HCT116 (cell line): ENCODE measurements at regions not wholly inside any gene's neighbourhood (a gene's known extent, or its start where the extent isn't known, plus 50 kb on each side); places are given as distances from the start of the nearest gene placed in this dataset.

ENCODE experiments used
- ATAC-seq: fragments of 200-7000 bp; cut with Tn5 transposase; 2 replicates; pipeline ENCODE4 v1.9.1; 2020; ENCODE audit warnings: mild to moderate bottlenecking, moderate library complexity
- BruUV-seq: library from RNA; stranded (reverse); fragments of 400-500 nt; replicated peaks from 2 replicates; lab custom pipeline; 2021; lab: Mats Ljungman, UMichigan
- CTCF ChIA-PET: fragments of 300-600 bp; sonication (Branson Sonifier 250); formaldehyde crosslinking; loops from one replicate; lab custom pipeline; 2021; ENCODE audit warnings: antibody characterized with exemption; lab: Charles Lee
- POLR2A ChIA-PET: fragments of 300-600, 350-600 bp; sonication (Branson Sonifier 250); formaldehyde crosslinking; loops from one replicate; lab custom pipeline; 2021; ENCODE audit warnings: antibody characterized with exemption; lab: Charles Lee
- RAD21 ChIA-PET, 2 experiments: fragments of 300-600 bp; sonication (Branson Sonifier 250); formaldehyde crosslinking; loops; one replicate each; lab custom pipeline; 2023; ENCODE audit warnings: low total read pairs in 2 of 2; ENCODE audit not compliant: uncharacterized antibody in 2 of 2, unreplicated experiment in 2 of 2, low non-redundant PET in 1 of 2; lab: Charles Lee
- DNase-seq: peaks from one replicate; pipeline ENCODE4 v3.0.0-alpha.2; 2010; ENCODE audit warnings: low read depth, low spot score
- H2AFZ ChIP-seq: fragments of 200-600 bp; shearing (Covaris generic), sonication (generic); 2 replicates; pipeline ENCODE4 v1.6.1; 2017; ENCODE audit warnings: low read depth, mixed run types, mixed read lengths, antibody characterized with exemption, low read length; ENCODE audit not compliant: poor library complexity, severe bottlenecking
- H3K27ac ChIP-seq: 2 replicates; pipeline ENCODE4 v1.5.1; 2012; ENCODE audit warnings: low read depth, low read length
- H3K27me3 ChIP-seq: fragments of 200-600 bp; sonication (generic); 2 replicates; pipeline ENCODE4 v1.6.1; 2016; ENCODE audit warnings: mixed run types, low read length, mixed read lengths; ENCODE audit not compliant: insufficient read depth
- H3K36me3 ChIP-seq, 2 experiments: fragments of 200-500 bp in 1 of 2; fragments of 200-600 bp in 1 of 2; sonication (Bioruptor generic) in 1 of 2; sonication (generic) in 1 of 2; 2 replicates each; pipeline versions ENCODE4 v1.5.1 to v1.6.1; 2014 to 2016; ENCODE audit warnings: low read length in 2 of 2, inconsistent platforms in 1 of 2, mixed read lengths in 1 of 2, mixed run types in 1 of 2; ENCODE audit not compliant: insufficient read depth in 2 of 2, control insufficient read depth in 1 of 2
- H3K4me1 ChIP-seq, 2 experiments: fragments of 200-600 bp in 1 of 2; sonication (generic) in 1 of 2; 2 replicates each; pipeline versions ENCODE4 v1.5.1 to v1.6.1; 2012 to 2017; ENCODE audit warnings: low read length in 2 of 2, inconsistent platforms in 1 of 2, mild to moderate bottlenecking in 1 of 2, mixed read lengths in 1 of 2, mixed run types in 1 of 2, moderate library complexity in 1 of 2; ENCODE audit not compliant: insufficient read depth in 2 of 2, control insufficient read depth in 1 of 2
- H3K4me2 ChIP-seq: fragments of 200-600 bp; sonication (generic); 2 replicates; pipeline ENCODE4 v1.6.1; 2017; ENCODE audit warnings: mixed run types, low read length, mixed read lengths
- H3K4me3 ChIP-seq, 2 experiments: fragments of 200-600 bp in 1 of 2; sonication (generic) in 1 of 2; replicated peaks in 1 of 2; 2 replicates each; pipeline ENCODE4 v1.5.1; 2011 to 2016; ENCODE audit warnings: low read length in 2 of 2, control low read depth in 1 of 2, low read depth in 1 of 2, mild to moderate bottlenecking in 1 of 2, mixed read lengths in 1 of 2, mixed run types in 1 of 2
- H3K79me2 ChIP-seq: fragments of 200-600 bp; sonication (generic); 2 replicates; pipeline ENCODE4 v1.6.1; 2017; ENCODE audit warnings: mild to moderate bottlenecking, mixed run types, low read length, moderate library complexity, mixed read lengths; ENCODE audit not compliant: insufficient read depth
- H3K9ac ChIP-seq: fragments of 200-600 bp; sonication (generic); 2 replicates; pipeline ENCODE4 v1.6.1; 2016; ENCODE audit warnings: low read length, mixed read lengths
- H3K9me2 ChIP-seq: fragments of 200-600 bp; sonication (generic), shearing (Covaris generic); 2 replicates; pipeline ENCODE4 v1.6.1; 2017; ENCODE audit warnings: mixed run types, mild to moderate bottlenecking, moderate library complexity; ENCODE audit not compliant: insufficient read depth
- H3K9me3 ChIP-seq, 2 experiments: fragments of 200-500 bp in 1 of 2; fragments of 200-600 bp in 1 of 2; sonication (Bioruptor generic) in 1 of 2; sonication (generic) in 1 of 2; 2 replicates each; pipeline ENCODE4 v1.6.1; 2014 to 2017; ENCODE audit warnings: low read length in 2 of 2, mixed read lengths in 2 of 2, inconsistent platforms in 1 of 2, low read depth in 1 of 2, mild to moderate bottlenecking in 1 of 2, mixed run types in 1 of 2, moderate library complexity in 1 of 2; ENCODE audit not compliant: control insufficient read depth in 1 of 2, insufficient read depth in 1 of 2
- H4K20me1 ChIP-seq: fragments of 200-600 bp; sonication (generic), shearing (Covaris generic); 2 replicates; pipeline ENCODE4 v1.6.1; 2017; ENCODE audit warnings: mixed run types, mild to moderate bottlenecking, moderate library complexity; ENCODE audit not compliant: insufficient read depth
- CBX3 ChIP-seq: IDR thresholded peaks from 2 replicates; pipeline ENCODE4 v1.6.1; 2012; ENCODE audit warnings: low read depth
- CEBPB ChIP-seq: IDR thresholded peaks from 2 replicates; pipeline ENCODE4 v1.6.1; 2012; ENCODE audit warnings: low read depth
- ELF1 ChIP-seq: IDR thresholded peaks from 2 replicates; pipeline ENCODE4 v1.6.1; 2012; ENCODE audit warnings: low read depth, borderline replicate concordance
- EZH2 ChIP-seq: fragments of 200-600 bp; sonication (generic); IDR thresholded peaks from 2 replicates; pipeline ENCODE4 v1.6.1; 2017; ENCODE audit warnings: antibody characterized with exemption, mixed run types
- FOSL1 ChIP-seq: IDR thresholded peaks from 2 replicates; pipeline ENCODE4 v1.6.1; 2012; ENCODE audit warnings: low read depth
- POLR2A ChIP-seq: IDR thresholded peaks from 2 replicates; pipeline ENCODE4 v1.7.0; 2011; ENCODE audit warnings: borderline replicate concordance; ENCODE audit not compliant: insufficient read depth, insufficient read length; ENCODE audit errors: extremely low read depth
- RAD21 ChIP-seq: IDR thresholded peaks from 2 replicates; pipeline ENCODE4 v1.6.1; 2012; ENCODE audit warnings: low read depth, mild to moderate bottlenecking
- SIN3A ChIP-seq: IDR thresholded peaks from 2 replicates; pipeline ENCODE4 v1.6.1; 2012; ENCODE audit warnings: low read depth
- SP1 ChIP-seq: IDR thresholded peaks from 2 replicates; pipeline ENCODE4 v1.6.1; 2012; ENCODE audit warnings: low read depth
- SRF ChIP-seq: IDR thresholded peaks from 2 replicates; pipeline ENCODE4 v1.6.1; 2012; ENCODE audit warnings: low read depth
- TCF7L2 ChIP-seq: IDR thresholded peaks from 2 replicates; pipeline ENCODE4 v1.7.0; 2011; ENCODE audit warnings: borderline replicate concordance, inconsistent platforms; ENCODE audit not compliant: insufficient read depth, insufficient read length; ENCODE audit errors: extremely low read depth
- YY1 ChIP-seq: IDR thresholded peaks from 2 replicates; pipeline ENCODE4 v1.6.1; 2011; ENCODE audit warnings: low read length, low read depth, moderate library complexity, mild to moderate bottlenecking; ENCODE audit not compliant: insufficient replicate concordance; ENCODE audit errors: extremely low read depth
- ZFX ChIP-seq: fragments of 450-650 bp; IDR thresholded peaks from 2 replicates; pipeline ENCODE4 v1.6.1; 2017
- ZNF274 ChIP-seq: fragments of 200-500 bp; sonication (Bioruptor generic); IDR thresholded peaks from 2 replicates; pipeline ENCODE4 v1.6.1; 2014; ENCODE audit warnings: mild to moderate bottlenecking, low read depth, low read length, inconsistent platforms
- intact Hi-C: fragments of 100-400 bp; cut with micrococcal nuclease; formaldehyde crosslinking; loops from 2 replicates; pipeline ENCODE4 v1.10.0; 2022
- TF ChIP-seq, protein P1 (sequence below): IDR thresholded peaks from 2 replicates; pipeline ENCODE4 v1.6.1; 2012
- TF ChIP-seq, protein P2 (sequence below): IDR thresholded peaks from 2 replicates; pipeline ENCODE4 v1.6.1; 2012; ENCODE audit warnings: low read depth
- TF ChIP-seq, protein P3 (sequence below): IDR thresholded peaks from 2 replicates; pipeline ENCODE4 v1.6.1; 2011; ENCODE audit warnings: mild to moderate bottlenecking, low read length, moderate library complexity; ENCODE audit not compliant: insufficient replicate concordance; ENCODE audit errors: extremely low read depth
- TF ChIP-seq, protein P4 (sequence below): IDR thresholded peaks from 2 replicates; pipeline ENCODE4 v1.6.1; 2012

DNA sequence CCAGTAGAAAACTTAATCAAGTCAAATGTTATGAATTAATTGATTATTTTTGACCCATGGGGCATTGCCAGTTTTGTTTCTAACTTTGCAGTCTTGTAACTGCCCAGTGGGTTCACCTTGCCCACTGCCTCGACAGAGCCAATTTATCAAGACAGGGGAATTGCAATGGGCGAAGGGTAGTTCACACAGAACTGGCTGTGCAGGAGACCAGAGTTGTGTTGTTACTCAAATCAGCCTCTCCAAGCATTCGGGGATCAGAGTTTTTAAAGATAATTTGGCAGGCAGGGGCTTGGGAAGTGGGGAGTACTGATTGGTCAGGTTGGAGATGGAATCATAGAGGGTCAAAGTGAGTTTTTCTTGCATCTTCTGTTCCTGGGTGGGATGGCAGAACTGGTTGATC lies 168.5 kb upstream of the COPS8 start:
- H3K27me3 ChIP-seq, result peaks cover 66% of the 10 kb centered on the region
- DNase-seq (no peak), ATAC-seq (no peak)
- no TSS peak for BruUV-seq
- CTCF ChIA-PET, result no interaction called here
- no peak for TF ChIP-seq ZNF274
- TF ChIP-seq, protein P1, sequence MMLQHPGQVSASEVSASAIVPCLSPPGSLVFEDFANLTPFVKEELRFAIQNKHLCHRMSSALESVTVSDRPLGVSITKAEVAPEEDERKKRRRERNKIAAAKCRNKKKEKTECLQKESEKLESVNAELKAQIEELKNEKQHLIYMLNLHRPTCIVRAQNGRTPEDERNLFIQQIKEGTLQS, result no peak
- intact Hi-C loops, result no loop called here
- RAD21 ChIA-PET, result no interaction called here
- no peak overlapping the region for H3K4me2 ChIP-seq
- no peak overlapping the region for H3K27ac ChIP-seq
- POLR2A ChIA-PET, result no interaction called here
- H3K4me1 ChIP-seq, result no peaks in the 10 kb centered on the region
- no peak overlapping the region for H3K4me3 ChIP-seq
- no peaks in the 10 kb centered on the region for H4K20me1 ChIP-seq
- H3K79me2 ChIP-seq, result no peaks in the 10 kb centered on the region
- H3K36me3 ChIP-seq, result no peaks in the 10 kb centered on the region
- no peak overlapping the region for H2AFZ ChIP-seq
- no peaks in the 10 kb centered on the region for H3K9me3 ChIP-seq
- no peak overlapping the region for H3K9ac ChIP-seq
- no peaks in the 10 kb centered on the region for H3K9me2 ChIP-seq

DNA sequence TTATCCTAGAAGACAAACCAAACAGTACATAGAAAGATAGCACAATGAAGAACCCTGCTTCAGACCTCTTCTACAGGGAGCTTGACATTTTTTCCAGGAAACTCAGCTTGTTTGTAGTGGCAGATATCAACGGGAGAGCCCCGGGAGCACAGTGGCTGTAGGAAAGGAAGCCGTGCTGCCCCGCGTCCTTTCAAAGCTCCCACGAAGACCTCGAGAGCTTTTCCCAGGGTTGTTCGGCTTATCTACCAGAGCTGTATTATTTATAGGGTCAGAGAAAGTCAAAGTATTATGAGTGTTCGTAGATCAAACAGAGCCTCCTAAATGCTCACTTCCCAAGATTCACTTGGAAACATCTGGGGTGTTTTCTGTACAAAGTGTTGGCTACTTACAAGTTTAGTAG lies 167.1 kb upstream of the COPS8 start:
- Histone ChIP-seq H3K9me2 (no peaks in the 10 kb centered on the region), H3K9me3 (no peaks in the 10 kb centered on the region), H3K4me2 (no peak overlapping the region), H2AFZ (no peak overlapping the region), H4K20me1 (no peaks in the 10 kb centered on the region), H3K27me3 (peaks cover 60% of the 10 kb centered on the region), H3K4me3 (no peak overlapping the region), H3K4me1 (no peaks in the 10 kb centered on the region), H3K79me2 (no peaks in the 10 kb centered on the region), H3K9ac (no peak overlapping the region), H3K36me3 (no peaks in the 10 kb centered on the region), H3K27ac (no peak overlapping the region)
- POLR2A ChIA-PET, result no interaction called here
- BruUV-seq, result no TSS peak
- intact Hi-C loops, result no loop called here
- CTCF ChIA-PET, result no interaction called here
- RAD21 ChIA-PET, result no interaction called here
- ATAC-seq (no peak), DNase-seq (no peak)
- TF ChIP-seq ZFX (no peak), SIN3A (no peak), POLR2A (no peak), CBX3 (no peak), EZH2 (no peak), ELF1 (no peak), CEBPB (no peak), SRF (no peak), RAD21 (no peak), YY1 (no peak), FOSL1 (no peak), ZNF274 (no peak), SP1 (no peak), TCF7L2 (no peak)
- TF ChIP-seq, protein P2, sequence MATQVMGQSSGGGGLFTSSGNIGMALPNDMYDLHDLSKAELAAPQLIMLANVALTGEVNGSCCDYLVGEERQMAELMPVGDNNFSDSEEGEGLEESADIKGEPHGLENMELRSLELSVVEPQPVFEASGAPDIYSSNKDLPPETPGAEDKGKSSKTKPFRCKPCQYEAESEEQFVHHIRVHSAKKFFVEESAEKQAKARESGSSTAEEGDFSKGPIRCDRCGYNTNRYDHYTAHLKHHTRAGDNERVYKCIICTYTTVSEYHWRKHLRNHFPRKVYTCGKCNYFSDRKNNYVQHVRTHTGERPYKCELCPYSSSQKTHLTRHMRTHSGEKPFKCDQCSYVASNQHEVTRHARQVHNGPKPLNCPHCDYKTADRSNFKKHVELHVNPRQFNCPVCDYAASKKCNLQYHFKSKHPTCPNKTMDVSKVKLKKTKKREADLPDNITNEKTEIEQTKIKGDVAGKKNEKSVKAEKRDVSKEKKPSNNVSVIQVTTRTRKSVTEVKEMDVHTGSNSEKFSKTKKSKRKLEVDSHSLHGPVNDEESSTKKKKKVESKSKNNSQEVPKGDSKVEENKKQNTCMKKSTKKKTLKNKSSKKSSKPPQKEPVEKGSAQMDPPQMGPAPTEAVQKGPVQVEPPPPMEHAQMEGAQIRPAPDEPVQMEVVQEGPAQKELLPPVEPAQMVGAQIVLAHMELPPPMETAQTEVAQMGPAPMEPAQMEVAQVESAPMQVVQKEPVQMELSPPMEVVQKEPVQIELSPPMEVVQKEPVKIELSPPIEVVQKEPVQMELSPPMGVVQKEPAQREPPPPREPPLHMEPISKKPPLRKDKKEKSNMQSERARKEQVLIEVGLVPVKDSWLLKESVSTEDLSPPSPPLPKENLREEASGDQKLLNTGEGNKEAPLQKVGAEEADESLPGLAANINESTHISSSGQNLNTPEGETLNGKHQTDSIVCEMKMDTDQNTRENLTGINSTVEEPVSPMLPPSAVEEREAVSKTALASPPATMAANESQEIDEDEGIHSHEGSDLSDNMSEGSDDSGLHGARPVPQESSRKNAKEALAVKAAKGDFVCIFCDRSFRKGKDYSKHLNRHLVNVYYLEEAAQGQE, result no peak
- TF ChIP-seq, protein P3, sequence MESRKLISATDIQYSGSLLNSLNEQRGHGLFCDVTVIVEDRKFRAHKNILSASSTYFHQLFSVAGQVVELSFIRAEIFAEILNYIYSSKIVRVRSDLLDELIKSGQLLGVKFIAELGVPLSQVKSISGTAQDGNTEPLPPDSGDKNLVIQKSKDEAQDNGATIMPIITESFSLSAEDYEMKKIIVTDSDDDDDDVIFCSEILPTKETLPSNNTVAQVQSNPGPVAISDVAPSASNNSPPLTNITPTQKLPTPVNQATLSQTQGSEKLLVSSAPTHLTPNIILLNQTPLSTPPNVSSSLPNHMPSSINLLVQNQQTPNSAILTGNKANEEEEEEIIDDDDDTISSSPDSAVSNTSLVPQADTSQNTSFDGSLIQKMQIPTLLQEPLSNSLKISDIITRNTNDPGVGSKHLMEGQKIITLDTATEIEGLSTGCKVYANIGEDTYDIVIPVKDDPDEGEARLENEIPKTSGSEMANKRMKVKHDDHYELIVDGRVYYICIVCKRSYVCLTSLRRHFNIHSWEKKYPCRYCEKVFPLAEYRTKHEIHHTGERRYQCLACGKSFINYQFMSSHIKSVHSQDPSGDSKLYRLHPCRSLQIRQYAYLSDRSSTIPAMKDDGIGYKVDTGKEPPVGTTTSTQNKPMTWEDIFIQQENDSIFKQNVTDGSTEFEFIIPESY, result no peak
- TF ChIP-seq, protein P4, sequence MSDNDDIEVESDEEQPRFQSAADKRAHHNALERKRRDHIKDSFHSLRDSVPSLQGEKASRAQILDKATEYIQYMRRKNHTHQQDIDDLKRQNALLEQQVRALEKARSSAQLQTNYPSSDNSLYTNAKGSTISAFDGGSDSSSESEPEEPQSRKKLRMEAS, result no peak
